ENCODE measurements at regions not wholly inside any gene's neighbourhood (a gene's known extent, or its start where the extent isn't known, plus 50 kb on each side); places are given as distances from the start of the nearest gene placed in this dataset.

- POLR2A ChIA-PET: no interaction called here
- Histone ChIP-seq H3K27ac (ENCODE audit: extremely low read depth, low read depth, low read length) (no peak overlapping the region), H3K4me3 (ENCODE audit: low read depth, low read length) (no peak overlapping the region), H3K36me3 (ENCODE audit: control insufficient read depth in 2 of 2, insufficient read depth in 1 of 2, low read length in 2 of 2) (no peaks in the 10 kb centered on the region), H3K9me3 (ENCODE audit: control insufficient read depth, insufficient read depth, low read depth, low read length) (no peaks in the 10 kb centered on the region), H3K4me1 (ENCODE audit: control insufficient read depth, insufficient read depth, low read length) (no peaks in the 10 kb centered on the region)
- CTCF ChIA-PET: no interaction called here
- TF ChIP-seq GLIS1 (tag by site-specific recombination; IDR thresholded peaks at IDR 0.05): no peak
- TF ChIP-seq AEBP2 (tag by site-specific recombination; IDR thresholded peaks at IDR 0.05; ENCODE audit: borderline replicate concordance): no peak
- no peak for TF ChIP-seq ZNF571 (tag by site-specific recombination; IDR thresholded peaks at IDR 0.05)
- no peak for TF ChIP-seq ZNF514 (tag by site-specific recombination; IDR thresholded peaks at IDR 0.05)
- no peak for TF ChIP-seq BCL11B (tag by site-specific recombination; IDR thresholded peaks at IDR 0.05; ENCODE audit: low read depth)
- TF ChIP-seq ZNF768 (tag by site-specific recombination; IDR thresholded peaks at IDR 0.05): no peak
- TF ChIP-seq ZNF140 (tag by site-specific recombination; IDR thresholded peaks at IDR 0.05): no peak
- TF ChIP-seq ZNF10 (tag by site-specific recombination; IDR thresholded peaks at IDR 0.05): no peak
- no peak for TF ChIP-seq REPIN1 (tag by site-specific recombination; IDR thresholded peaks at IDR 0.05; ENCODE audit: low read depth)
- no peak for TF ChIP-seq ZNF274 (IDR thresholded peaks at IDR 0.05; ENCODE audit: low read length)
- TF ChIP-seq ZNF274 (tag by site-specific recombination; IDR thresholded peaks at IDR 0.05; ENCODE audit: borderline replicate concordance): no peak
- no peak for TF ChIP-seq ZNF223 (tag by site-specific recombination; IDR thresholded peaks at IDR 0.05)
- no peak for TF ChIP-seq ZNF280C (tag by site-specific recombination; IDR thresholded peaks at IDR 0.05)
Observed at GRCh38 chr15:49751191-49751590, 130.3 kb downstream of the DTWD1 start.

DNA sequence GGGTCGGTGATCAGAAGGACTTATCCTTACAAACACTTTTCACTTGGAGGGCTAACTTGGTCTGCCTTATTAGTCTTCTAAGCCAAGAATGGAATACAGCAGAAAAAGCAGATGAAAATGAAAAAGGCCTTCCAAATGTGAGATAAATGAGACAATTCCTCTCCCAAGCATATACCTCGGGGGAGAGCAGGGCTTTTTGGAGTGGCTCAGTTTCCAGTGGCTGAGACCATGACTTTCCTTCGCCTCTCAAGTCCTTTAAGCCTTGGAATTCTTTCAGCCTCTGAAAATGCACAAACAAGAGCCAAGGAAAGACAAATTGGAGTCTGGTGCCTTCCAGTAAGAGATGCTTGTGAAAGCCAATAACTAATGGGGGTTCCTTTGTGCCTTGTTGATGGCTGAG, 130.9 kb downstream of the DTWD1 start:
- Histone ChIP-seq H3K36me3 (ENCODE audit: control insufficient read depth in 2 of 2, insufficient read depth in 1 of 2, low read length in 2 of 2) (no peaks in the 10 kb centered on the region), H3K9me3 (ENCODE audit: control insufficient read depth, insufficient read depth, low read depth, low read length) (no peaks in the 10 kb centered on the region), H3K27ac (ENCODE audit: extremely low read depth, low read depth, low read length) (no peak overlapping the region), H3K4me1 (ENCODE audit: control insufficient read depth, insufficient read depth, low read length) (no peaks in the 10 kb centered on the region), H3K4me3 (ENCODE audit: low read depth, low read length) (no peak overlapping the region)
- ChIA-PET CTCF (no interaction called here), POLR2A (no interaction called here)
- no peak for TF ChIP-seq ZNF239 (tag by site-specific recombination; IDR thresholded peaks at IDR 0.05)
- TF ChIP-seq ZBTB17 (tag by site-specific recombination; IDR thresholded peaks at IDR 0.05): no peak
- TF ChIP-seq SCRT1 (tag by site-specific recombination; IDR thresholded peaks at IDR 0.05; ENCODE audit: borderline replicate concordance): no peak

GRCh38 chr15:49752517-49752916, 131.7 kb downstream of the DTWD1 start:
- no peak overlapping the region for H3K27ac ChIP-seq (ENCODE audit: extremely low read depth, low read depth, low read length)
- no peaks in the 10 kb centered on the region for H3K4me1 ChIP-seq (ENCODE audit: control insufficient read depth, insufficient read depth, low read length)
- H3K4me3 ChIP-seq (ENCODE audit: low read depth, low read length): no peak overlapping the region
- POLR2A ChIA-PET: no interaction called here
- H3K36me3 ChIP-seq (ENCODE audit: control insufficient read depth in 2 of 2, insufficient read depth in 1 of 2, low read length in 2 of 2): no peaks in the 10 kb centered on the region
- CTCF ChIA-PET: no interaction called here
- H3K9me3 ChIP-seq (ENCODE audit: control insufficient read depth, insufficient read depth, low read depth, low read length): no peaks in the 10 kb centered on the region
- TF ChIP-seq ZNF23 (tag by site-specific recombination; IDR thresholded peaks at IDR 0.05; ENCODE audit: borderline replicate concordance) (no peak), ZBTB1 (tag by site-specific recombination; IDR thresholded peaks at IDR 0.05) (no peak), HOXC10 (CRISPR knock-in tag; IDR thresholded peaks at IDR 0.05) (no peak), GLI2 (tag by site-specific recombination; IDR thresholded peaks at IDR 0.05; ENCODE audit: borderline replicate concordance, low read depth) (no peak), ZNF558 (tag by site-specific recombination; IDR thresholded peaks at IDR 0.05) (no peak), ZNF426 (tag by site-specific recombination; IDR thresholded peaks at IDR 0.05) (no peak), ZBTB8A (tag by site-specific recombination; IDR thresholded peaks at IDR 0.05) (no peak), ZNF707 (tag by site-specific recombination; IDR thresholded peaks at IDR 0.05) (no peak), ZNF510 (tag by site-specific recombination; IDR thresholded peaks at IDR 0.05; ENCODE audit: insufficient replicate concordance) (no peak), ZBTB44 (tag by site-specific recombination; IDR thresholded peaks at IDR 0.05) (no peak)
- TF ChIP-seq, protein P1, sequence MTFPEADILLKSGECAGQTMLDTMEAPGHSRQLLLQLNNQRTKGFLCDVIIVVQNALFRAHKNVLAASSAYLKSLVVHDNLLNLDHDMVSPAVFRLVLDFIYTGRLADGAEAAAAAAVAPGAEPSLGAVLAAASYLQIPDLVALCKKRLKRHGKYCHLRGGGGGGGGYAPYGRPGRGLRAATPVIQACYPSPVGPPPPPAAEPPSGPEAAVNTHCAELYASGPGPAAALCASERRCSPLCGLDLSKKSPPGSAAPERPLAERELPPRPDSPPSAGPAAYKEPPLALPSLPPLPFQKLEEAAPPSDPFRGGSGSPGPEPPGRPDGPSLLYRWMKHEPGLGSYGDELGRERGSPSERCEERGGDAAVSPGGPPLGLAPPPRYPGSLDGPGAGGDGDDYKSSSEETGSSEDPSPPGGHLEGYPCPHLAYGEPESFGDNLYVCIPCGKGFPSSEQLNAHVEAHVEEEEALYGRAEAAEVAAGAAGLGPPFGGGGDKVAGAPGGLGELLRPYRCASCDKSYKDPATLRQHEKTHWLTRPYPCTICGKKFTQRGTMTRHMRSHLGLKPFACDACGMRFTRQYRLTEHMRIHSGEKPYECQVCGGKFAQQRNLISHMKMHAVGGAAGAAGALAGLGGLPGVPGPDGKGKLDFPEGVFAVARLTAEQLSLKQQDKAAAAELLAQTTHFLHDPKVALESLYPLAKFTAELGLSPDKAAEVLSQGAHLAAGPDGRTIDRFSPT (tag by site-specific recombination; IDR thresholded peaks at IDR 0.05): no peak
